ENCODE measurements at regions not wholly inside any gene's neighbourhood (a gene's known extent, or its start where the extent isn't known, plus 50 kb on each side); places are given as distances from the start of the nearest gene placed in this dataset.

DNA sequence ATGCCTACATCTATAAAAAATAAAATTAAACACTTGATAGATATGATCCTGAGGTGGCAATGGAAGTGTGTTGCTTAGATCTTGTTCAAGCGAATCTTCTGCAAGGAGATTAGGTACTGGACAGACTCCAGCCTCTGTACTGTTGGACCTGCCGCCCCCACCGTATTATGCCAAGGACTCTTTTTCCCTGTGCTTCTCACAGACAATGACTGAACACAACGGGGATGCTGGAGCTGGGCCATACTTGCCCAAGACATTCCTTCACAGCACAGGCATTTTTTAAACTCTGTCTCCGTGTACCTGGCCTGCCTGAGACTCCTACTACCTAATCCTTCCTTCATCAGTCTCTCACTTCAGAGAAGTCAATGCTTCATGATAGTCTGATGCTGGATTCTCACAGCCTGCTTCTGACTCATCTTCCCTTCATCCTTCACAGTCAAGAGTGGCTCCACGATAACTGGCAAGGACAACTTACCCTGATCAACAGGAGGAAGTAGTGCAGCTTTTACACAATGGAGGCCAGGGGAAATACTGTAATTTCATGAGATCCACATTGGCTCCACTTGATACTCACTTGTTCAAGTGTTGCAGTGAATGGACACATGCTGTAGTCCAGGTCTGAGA is 754.6 kb upstream of the AGA start:
- Histone ChIP-seq H3K36me3 (replicated peaks in 1 of 2; ENCODE audit: control insufficient read depth in 1 of 2, insufficient read depth in 2 of 2, low read length in 2 of 2) (no peaks in the 10 kb centered on the region), H3K4me3 (replicated peaks in 1 of 3; ENCODE audit: low read depth in 2 of 3, low read length in 3 of 3) (no peak overlapping the region), H4K20me1 (ENCODE audit: insufficient read depth, low read length) (no peaks in the 10 kb centered on the region), H3K4me1 (ENCODE audit: control insufficient read depth in 1 of 2, insufficient read depth in 2 of 2, low read length in 2 of 2) (no peaks in the 10 kb centered on the region), H3K9me3 (replicated peaks in 1 of 2; ENCODE audit: control insufficient read depth in 1 of 2, insufficient read depth in 1 of 2, low read length in 2 of 2) (peaks cover 5 to 9% of the 10 kb centered on the region in 2 donors), H2AFZ (ENCODE audit: insufficient read depth, low read depth, low read length, poor library complexity, severe bottlenecking) (no peak overlapping the region), H3K27ac (ENCODE audit: low read depth in 1 of 2, low read length in 2 of 2) (no peak overlapping the region), H3K4me2 (replicated peaks; ENCODE audit: extremely low read depth, low read length, poor library complexity, severe bottlenecking) (no peak overlapping the region), H3K27me3 (ENCODE audit: control insufficient read depth in 2 of 2, insufficient read depth in 2 of 2, low read length in 2 of 2) (no peaks in the 10 kb centered on the region), H3K9ac (ENCODE audit: insufficient read depth, low read length, poor library complexity, severe bottlenecking) (no peak overlapping the region), H3K79me2 (ENCODE audit: insufficient read depth, low read length) (no peaks in the 10 kb centered on the region)
- peaks cover 0 to 7% (median 4%) of the 10 kb centered on the region in 7 donors for H3K9me3 Mint-ChIP-seq
- H3K27ac Mint-ChIP-seq: no peak overlapping the region
- TF ChIP-seq CTCF (IDR thresholded peaks at IDR 0.05): no peak
- H3K4me3 Mint-ChIP-seq: no peak overlapping the region
- WGBS (ENCODE audit: insufficient coverage): 94% methylated on average over 5 of the region's 6 CpGs
- intact Hi-C loops (cut with micrococcal nuclease): no loop called here
- no peaks in the 10 kb centered on the region for H3K27me3 Mint-ChIP-seq (ENCODE audit: low read depth in 3 of 3)
- no peak for DNase-seq
- no peaks in the 10 kb centered on the region for H3K4me1 Mint-ChIP-seq
- H3K36me3 Mint-ChIP-seq: no peaks in the 10 kb centered on the region

DNA sequence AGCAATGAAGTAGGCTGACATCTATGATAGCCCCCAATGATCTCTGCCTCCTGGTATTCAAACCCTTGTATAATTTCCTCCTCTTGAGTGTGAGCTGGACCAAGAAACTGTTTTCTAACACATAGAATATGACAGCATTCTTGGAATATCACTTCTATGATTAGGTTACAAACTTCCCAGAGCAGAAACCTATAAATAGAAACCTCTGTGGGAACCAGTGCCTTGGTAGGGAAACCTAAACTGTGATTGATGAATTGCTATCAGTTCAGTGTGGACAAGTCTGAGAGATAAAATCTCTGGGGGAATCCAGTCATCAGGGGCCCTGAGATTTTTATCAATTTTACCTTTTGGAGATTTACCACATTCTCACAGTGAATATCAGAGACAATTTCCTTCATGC is 756.5 kb upstream of the AGA start:
- Mint-ChIP-seq H3K27me3 (ENCODE audit: low read depth in 3 of 3) (no peaks in the 10 kb centered on the region), H3K36me3 (no peaks in the 10 kb centered on the region), H3K9me3 (peaks cover 0 to 6% (median 3%) of the 10 kb centered on the region in 7 donors), H3K4me1 (no peaks in the 10 kb centered on the region), H3K27ac (no peak overlapping the region), H3K4me3 (no peak overlapping the region)
- H3K9ac ChIP-seq (ENCODE audit: insufficient read depth, low read length, poor library complexity, severe bottlenecking): no peak overlapping the region
- no peak overlapping the region for H3K27ac ChIP-seq (ENCODE audit: low read depth in 1 of 2, low read length in 2 of 2)
- H3K4me3 ChIP-seq (replicated peaks in 1 of 3; ENCODE audit: low read depth in 2 of 3, low read length in 3 of 3): no peak overlapping the region
- H3K79me2 ChIP-seq (ENCODE audit: insufficient read depth, low read length): no peaks in the 10 kb centered on the region
- intact Hi-C loops (cut with micrococcal nuclease): no loop called here
- no peaks in the 10 kb centered on the region for H3K36me3 ChIP-seq (replicated peaks in 1 of 2; ENCODE audit: control insufficient read depth in 1 of 2, insufficient read depth in 2 of 2, low read length in 2 of 2)
- H2AFZ ChIP-seq (ENCODE audit: insufficient read depth, low read depth, low read length, poor library complexity, severe bottlenecking): no peak overlapping the region
- no peak for DNase-seq
- H3K4me1 ChIP-seq (ENCODE audit: control insufficient read depth in 1 of 2, insufficient read depth in 2 of 2, low read length in 2 of 2): no peaks in the 10 kb centered on the region
- H3K9me3 ChIP-seq (replicated peaks in 1 of 2; ENCODE audit: control insufficient read depth in 1 of 2, insufficient read depth in 1 of 2, low read length in 2 of 2): peaks cover 5 to 9% of the 10 kb centered on the region in 2 donors
- H3K4me2 ChIP-seq (replicated peaks; ENCODE audit: extremely low read depth, low read length, poor library complexity, severe bottlenecking): no peak overlapping the region
- H3K27me3 ChIP-seq (ENCODE audit: control insufficient read depth in 2 of 2, insufficient read depth in 2 of 2, low read length in 2 of 2): no peaks in the 10 kb centered on the region
- no peaks in the 10 kb centered on the region for H4K20me1 ChIP-seq (ENCODE audit: insufficient read depth, low read length)
- no peak for TF ChIP-seq CTCF (IDR thresholded peaks at IDR 0.05)

All from CD14-positive monocyte (primary cell).